ENCODE measurements at regions not wholly inside any gene's neighbourhood (a gene's known extent, or its start where the extent isn't known, plus 50 kb on each side); places are given as distances from the start of the nearest gene placed in this dataset.

- no peak for DNase-seq (ENCODE audit: low read depth)
Observed at GRCh38 chr10:28928484-28928883, 251.2 kb downstream of the BAMBI start.

GRCh38 chr10:28929942-28930341 lies 252.6 kb downstream of the BAMBI start:
- DNase-seq (ENCODE audit: low read depth), result no peak

GRCh38 chr10:28930514-28931495 lies 253.5 kb downstream of the BAMBI start:
- DNase-seq (ENCODE audit: low read depth), result peak; percentile 20

- no peak for DNase-seq (ENCODE audit: low read depth)
Observed at GRCh38 chr10:28935061-28935460, 257.7 kb downstream of the BAMBI start.

- DNase-seq (ENCODE audit: low read depth), result no peak
Observed at GRCh38 chr10:28937959-28938358, 260.6 kb downstream of the BAMBI start.

GRCh38 chr10:28938745-28939144 lies 261.4 kb downstream of the BAMBI start:
- peak; percentile 40 for DNase-seq (ENCODE audit: low read depth)

- peak; percentile 25 for DNase-seq (ENCODE audit: low read depth)
Observed at GRCh38 chr10:28939281-28940157, 262.2 kb downstream of the BAMBI start.

- DNase-seq (ENCODE audit: low read depth), result no peak
Observed at GRCh38 chr10:28940158-28940888, 263.0 kb downstream of the BAMBI start.

GRCh38 chr10:28942012-28942411 lies 264.7 kb downstream of the BAMBI start:
- no peak for DNase-seq (ENCODE audit: low read depth)

- DNase-seq (ENCODE audit: low read depth), result peak; percentile 75
Observed at GRCh38 chr10:28945959-28946358, 268.6 kb downstream of the BAMBI start.

- peak; percentile 93 for DNase-seq (ENCODE audit: low read depth)
Observed at GRCh38 chr10:28946479-28946878, 269.2 kb downstream of the BAMBI start.

GRCh38 chr10:28947171-28947570 lies 269.9 kb downstream of the BAMBI start:
- peak; percentile 50 for DNase-seq (ENCODE audit: low read depth)

- DNase-seq (ENCODE audit: low read depth), result peak; percentile 46
Observed at GRCh38 chr10:28948046-28948445, 270.7 kb downstream of the BAMBI start.

- DNase-seq (ENCODE audit: low read depth), result peak; percentile 21
Observed at GRCh38 chr10:28949005-28950004, 272.0 kb downstream of the BAMBI start.

- no peak for DNase-seq (ENCODE audit: low read depth)
Observed at GRCh38 chr10:28951484-28951883, 274.2 kb downstream of the BAMBI start.

GRCh38 chr10:28952523-28952922 lies 275.2 kb downstream of the BAMBI start:
- no peak for DNase-seq (ENCODE audit: low read depth)

GRCh38 chr10:28954211-28954610 lies 276.9 kb downstream of the BAMBI start:
- DNase-seq (ENCODE audit: low read depth), result peak; percentile 26

GRCh38 chr10:28958468-28958867 lies 281.1 kb downstream of the BAMBI start:
- no peak for DNase-seq (ENCODE audit: low read depth)

- peak; percentile 50 for DNase-seq (ENCODE audit: low read depth)
Observed at GRCh38 chr10:28959850-28960501, 282.7 kb downstream of the BAMBI start.

- DNase-seq (ENCODE audit: low read depth), result no peak
Observed at GRCh38 chr10:28962768-28963167, 285.4 kb downstream of the BAMBI start.

All from EH (cell line).